ENCODE measurements at regions not wholly inside any gene's neighbourhood (a gene's known extent, or its start where the extent isn't known, plus 50 kb on each side); places are given as distances from the start of the nearest gene placed in this dataset.

DNA sequence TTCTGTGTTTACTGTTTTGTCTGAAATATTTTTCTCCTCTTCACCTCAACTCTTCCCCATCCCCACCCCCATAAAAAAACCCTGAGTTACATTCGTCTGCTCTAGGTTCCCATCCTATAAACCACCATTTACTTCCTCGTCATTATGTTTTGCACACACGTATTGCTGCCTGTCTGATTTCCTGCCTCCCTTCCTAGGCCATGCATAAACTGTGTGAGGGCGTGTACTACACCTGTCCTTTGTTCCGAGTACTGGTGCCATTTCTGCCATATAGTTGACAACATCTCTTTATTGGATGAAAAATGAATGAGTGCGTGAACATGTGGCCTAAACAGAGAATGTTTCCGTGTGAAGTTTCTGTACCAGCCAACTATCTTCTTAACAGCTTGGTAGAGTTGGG is 258.5 kb upstream of the FAT1 start (continued):
- TF ChIP-seq, protein P1, sequence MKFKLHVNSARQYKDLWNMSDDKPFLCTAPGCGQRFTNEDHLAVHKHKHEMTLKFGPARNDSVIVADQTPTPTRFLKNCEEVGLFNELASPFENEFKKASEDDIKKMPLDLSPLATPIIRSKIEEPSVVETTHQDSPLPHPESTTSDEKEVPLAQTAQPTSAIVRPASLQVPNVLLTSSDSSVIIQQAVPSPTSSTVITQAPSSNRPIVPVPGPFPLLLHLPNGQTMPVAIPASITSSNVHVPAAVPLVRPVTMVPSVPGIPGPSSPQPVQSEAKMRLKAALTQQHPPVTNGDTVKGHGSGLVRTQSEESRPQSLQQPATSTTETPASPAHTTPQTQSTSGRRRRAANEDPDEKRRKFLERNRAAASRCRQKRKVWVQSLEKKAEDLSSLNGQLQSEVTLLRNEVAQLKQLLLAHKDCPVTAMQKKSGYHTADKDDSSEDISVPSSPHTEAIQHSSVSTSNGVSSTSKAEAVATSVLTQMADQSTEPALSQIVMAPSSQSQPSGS (IDR thresholded peaks at IDR 0.05; ENCODE audit: low read length) = no peak
- no peak for TF ChIP-seq POLR2A (IDR thresholded peaks at IDR 0.05; ENCODE audit: control extremely low read depth in 1 of 2, low read depth in 2 of 2, low read length in 2 of 2)
- TF ChIP-seq TBP (IDR thresholded peaks at IDR 0.05; ENCODE audit: low read depth, low read length) = no peak

Data from H1 (cell line).